BJ (cell line): ENCODE measurements at regions not wholly inside any gene's neighbourhood (a gene's known extent, or its start where the extent isn't known, plus 50 kb on each side); places are given as distances from the start of the nearest gene placed in this dataset.

ENCODE experiments used
- CTCF ChIA-PET: fragments of 350-600 bp; formaldehyde crosslinking; extraction: SDS; loops from one replicate; lab custom pipeline; 2021; ENCODE audit warnings: antibody characterized with exemption, inconsistent platforms; lab: Yijun Ruan, JAX
- POLR2A ChIA-PET: fragments of 300-600 bp; sonication (Branson Sonifier 250); formaldehyde crosslinking; extraction: SDS; loops from one replicate; lab custom pipeline; 2021; ENCODE audit warnings: antibody characterized with exemption; lab: Charles Lee
- DNase-seq: peaks from one replicate; pipeline ENCODE4 v3.0.0-alpha.2; 2011; ENCODE audit warnings: low read depth
- H3K27me3 ChIP-seq: 2 replicates; pipeline ENCODE4 v1.6.0; 2011; ENCODE audit warnings: low read length; ENCODE audit not compliant: control insufficient read depth, insufficient read depth
- H3K36me3 ChIP-seq: 2 replicates; pipeline ENCODE4 v1.5.1; 2011; ENCODE audit warnings: low read length; ENCODE audit not compliant: control insufficient read depth, insufficient read depth
- H3K4me3 ChIP-seq: 2 replicates; pipeline ENCODE4 v1.5.1; 2011; ENCODE audit warnings: low read depth, mild to moderate bottlenecking, control low read depth, low read length
- CTCF ChIP-seq: IDR thresholded peaks from 2 replicates; pipeline ENCODE4 v1.5.1; 2011; ENCODE audit warnings: low read depth, mild to moderate bottlenecking, control low read depth, inconsistent platforms, low read length, moderate library complexity; ENCODE audit not compliant: insufficient read depth

- Histone ChIP-seq H3K36me3 (no peaks in the 10 kb centered on the region), H3K4me3 (no peak overlapping the region), H3K27me3 (no peaks in the 10 kb centered on the region)
- DNase-seq: no peak
- POLR2A ChIA-PET: no interaction called here
- CTCF ChIA-PET: no interaction called here
- no peak for TF ChIP-seq CTCF
These were observed 1100.6 kb downstream of the TECRL start for GRCh38 chr4:63308697-63309096.

GRCh38 chr4:63302792-63303191 is 1106.5 kb downstream of the TECRL start:
- no peaks in the 10 kb centered on the region for H3K36me3 ChIP-seq
- H3K4me3 ChIP-seq: no peak overlapping the region
- POLR2A ChIA-PET: no interaction called here
- no peak for DNase-seq
- no peaks in the 10 kb centered on the region for H3K27me3 ChIP-seq
- CTCF ChIA-PET: no interaction called here
- TF ChIP-seq CTCF: no peak

DNA sequence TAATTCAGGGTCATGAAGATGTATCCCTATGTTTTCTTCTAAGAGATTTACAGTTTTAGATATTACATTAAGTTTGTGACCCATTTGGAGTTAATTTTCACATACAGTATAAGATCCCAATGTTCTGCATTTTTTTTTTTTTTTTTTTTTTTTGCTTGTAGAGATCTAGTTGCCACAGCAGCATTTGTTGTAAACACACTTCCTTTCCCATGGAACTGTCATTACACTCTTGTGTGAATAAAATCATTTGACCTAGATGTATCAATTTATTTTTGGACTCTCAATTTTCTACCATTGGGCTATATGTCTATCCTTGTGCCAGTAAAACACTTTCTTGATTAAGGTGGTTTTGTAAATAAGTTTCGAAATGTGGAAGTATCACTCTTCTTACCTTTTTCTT is 1107.2 kb downstream of the TECRL start:
- DNase-seq: no peak
- ChIA-PET POLR2A (no interaction called here), CTCF (no interaction called here)
- no peaks in the 10 kb centered on the region for H3K27me3 ChIP-seq
- H3K36me3 ChIP-seq: no peaks in the 10 kb centered on the region
- TF ChIP-seq CTCF: no peak
- no peak overlapping the region for H3K4me3 ChIP-seq

GRCh38 chr4:63296773-63297172 is 1112.5 kb downstream of the TECRL start:
- DNase-seq: no peak
- POLR2A ChIA-PET: no interaction called here
- CTCF ChIA-PET: no interaction called here
- no peak overlapping the region for H3K4me3 ChIP-seq
- no peaks in the 10 kb centered on the region for H3K27me3 ChIP-seq
- no peaks in the 10 kb centered on the region for H3K36me3 ChIP-seq
- TF ChIP-seq CTCF: no peak

- Histone ChIP-seq H3K27me3 (no peaks in the 10 kb centered on the region), H3K36me3 (no peaks in the 10 kb centered on the region), H3K4me3 (no peak overlapping the region)
- no peak for TF ChIP-seq CTCF
- ChIA-PET POLR2A (no interaction called here), CTCF (no interaction called here)
- no peak for DNase-seq
These were observed 1133.8 kb downstream of the TECRL start for GRCh38 chr4:63275491-63275890.
